SK-N-MC (cell line): ENCODE measurements at regions not wholly inside any gene's neighbourhood (a gene's known extent, or its start where the extent isn't known, plus 50 kb on each side); places are given as distances from the start of the nearest gene placed in this dataset.

Experiments used
- EZH2 ChIP-seq: fragments of 200-600 bp; sonication (generic); IDR thresholded peaks from one replicate; pipeline ENCODE4 v1.6.1; 2017; ENCODE audit warnings: antibody characterized with exemption
- POLR2AphosphoS5 ChIP-seq: IDR thresholded peaks from 2 replicates; pipeline ENCODE4 v1.6.1; 2012; ENCODE audit warnings: mild to moderate bottlenecking, low read depth, low read length, borderline replicate concordance

- TF ChIP-seq POLR2AphosphoS5 (no peak), EZH2 (no peak)
Measured at GRCh38 chr16:82518811-82519210, 108.0 kb upstream of the CDH13 start.
